ENCODE measurements at regions not wholly inside any gene's neighbourhood (a gene's known extent, or its start where the extent isn't known, plus 50 kb on each side); places are given as distances from the start of the nearest gene placed in this dataset.

GRCh38 chrX:20515841-20516461, 249.2 kb upstream of the RPS6KA3 start:
- DNase-seq, result no peak

DNA sequence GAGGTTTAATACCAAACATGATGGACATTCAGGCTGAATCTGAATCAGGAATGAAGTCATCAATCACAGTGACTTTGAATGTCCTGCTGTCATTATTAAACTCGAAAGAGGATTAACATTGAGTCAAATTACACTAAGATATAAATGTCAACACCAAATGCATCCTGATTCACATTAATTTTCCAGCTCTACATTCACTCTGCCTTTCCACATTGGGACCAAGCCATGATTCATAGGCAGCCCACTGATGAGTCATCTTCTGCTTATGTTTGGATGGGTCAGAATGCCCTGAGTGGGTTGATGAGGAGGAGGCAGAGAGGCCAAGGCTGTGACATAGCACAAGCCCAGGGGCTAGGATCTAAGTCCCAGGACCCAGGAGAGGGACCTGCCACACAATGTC, 247.6 kb upstream of the RPS6KA3 start:
- no peak for DNase-seq

DNA sequence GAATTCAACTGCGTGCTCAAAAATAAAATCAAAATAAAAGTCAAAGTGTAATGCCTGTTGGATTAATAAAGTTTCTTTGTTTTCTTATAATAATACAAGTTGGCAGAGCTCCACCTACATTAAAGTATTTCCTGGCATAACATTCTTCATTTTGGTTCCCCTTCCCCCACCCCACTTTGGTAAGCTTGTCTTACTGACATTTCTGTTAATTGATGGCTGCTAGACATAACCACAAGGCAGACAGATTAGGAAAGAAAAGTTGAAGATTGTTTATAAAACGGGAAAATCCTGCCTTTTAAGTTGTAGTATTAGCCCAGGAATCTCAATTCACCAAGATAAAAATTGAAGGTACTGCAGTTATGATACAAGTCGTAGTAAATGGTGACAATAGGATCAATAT, 246.5 kb upstream of the RPS6KA3 start:
- DNase-seq, result no peak

GRCh38 chrX:20511792-20512191, 245.1 kb upstream of the RPS6KA3 start:
- no peak for DNase-seq

DNA sequence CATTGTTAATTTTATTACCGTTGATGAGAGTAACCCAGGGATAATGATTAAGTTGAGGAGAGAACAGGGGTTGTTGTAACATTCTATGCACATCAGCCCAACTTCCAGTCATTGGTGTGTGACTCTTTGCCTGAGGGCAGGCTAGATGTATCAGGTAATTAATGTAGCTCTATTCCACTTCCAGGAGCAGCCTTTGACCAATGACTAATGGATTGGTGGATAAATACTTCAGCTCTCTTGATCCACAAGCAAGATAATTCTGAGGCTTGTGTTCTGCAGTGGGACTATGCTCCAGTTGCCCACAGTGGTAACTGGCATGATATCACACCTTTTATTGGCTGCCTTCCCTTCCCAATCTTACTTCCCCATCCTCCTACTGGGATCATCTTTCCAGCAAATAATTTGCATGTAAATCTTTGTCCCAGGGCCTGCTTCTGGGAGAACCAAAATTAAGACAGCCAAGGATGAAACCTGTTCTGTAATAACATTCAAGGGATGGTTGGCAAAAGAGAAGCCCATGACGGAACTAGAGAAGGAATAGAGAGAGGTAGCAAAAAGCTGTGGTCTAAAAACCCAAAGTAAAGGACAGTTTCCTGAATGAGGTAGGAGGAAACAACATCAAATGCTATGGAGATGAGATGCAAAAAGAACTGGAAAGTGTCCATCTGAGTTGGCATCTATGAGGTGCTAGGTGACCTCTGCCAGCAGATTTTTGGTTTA, 241.4 kb upstream of the RPS6KA3 start:
- no peak for DNase-seq

GRCh38 chrX:20506739-20507138, 240.0 kb upstream of the RPS6KA3 start:
- no peak for DNase-seq

DNA sequence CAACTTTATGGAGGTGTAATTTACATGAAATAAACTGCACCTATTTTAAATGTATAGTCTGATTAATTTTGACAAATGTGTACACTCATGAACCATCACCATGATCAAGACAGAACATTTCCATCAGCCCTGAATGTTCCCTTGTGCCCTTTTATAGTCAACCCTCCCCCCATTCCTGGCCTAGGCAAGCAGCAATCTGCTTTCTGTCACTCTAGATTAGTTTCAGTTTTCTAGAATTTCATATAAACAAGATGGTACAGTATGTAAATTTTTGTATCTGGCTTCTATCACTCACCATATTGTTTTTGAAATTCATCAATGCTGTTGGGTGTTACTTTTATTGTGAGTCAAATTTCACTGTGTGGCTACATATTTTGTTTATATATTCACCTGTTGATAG, 234.2 kb upstream of the RPS6KA3 start:
- no peak for DNase-seq

DNA sequence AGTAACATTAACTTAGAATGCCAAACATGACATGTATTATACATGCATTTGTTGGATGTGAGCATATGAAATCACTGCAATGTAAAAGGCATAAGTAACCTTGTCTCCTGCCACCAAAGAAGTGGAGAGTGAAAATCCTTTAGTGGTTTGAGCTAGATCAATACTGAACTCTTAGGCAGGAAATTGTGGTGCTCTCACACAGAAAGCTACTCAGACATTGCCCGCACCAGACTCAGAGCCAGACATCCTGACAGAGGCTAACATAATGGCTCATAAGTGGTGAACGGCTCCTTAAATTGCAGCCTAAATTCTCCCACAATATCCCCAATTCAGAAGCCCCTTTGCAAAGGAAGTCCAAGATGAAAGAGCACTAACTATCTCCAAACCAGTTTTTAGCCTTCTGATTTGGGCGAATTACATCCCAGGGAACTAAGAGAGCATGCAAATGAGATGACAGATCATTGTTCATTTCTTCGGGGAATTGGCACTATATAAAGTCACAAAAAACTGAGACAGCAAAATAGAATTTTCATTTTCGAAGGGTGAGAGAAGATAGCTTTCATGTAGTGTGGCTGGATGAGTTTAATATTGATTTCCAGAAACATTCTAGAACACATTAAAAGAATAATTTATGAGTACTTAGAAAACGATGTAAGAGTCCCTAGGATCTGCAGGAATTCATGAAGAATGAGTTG, 233.6 kb upstream of the RPS6KA3 start:
- no peak for DNase-seq

DNA sequence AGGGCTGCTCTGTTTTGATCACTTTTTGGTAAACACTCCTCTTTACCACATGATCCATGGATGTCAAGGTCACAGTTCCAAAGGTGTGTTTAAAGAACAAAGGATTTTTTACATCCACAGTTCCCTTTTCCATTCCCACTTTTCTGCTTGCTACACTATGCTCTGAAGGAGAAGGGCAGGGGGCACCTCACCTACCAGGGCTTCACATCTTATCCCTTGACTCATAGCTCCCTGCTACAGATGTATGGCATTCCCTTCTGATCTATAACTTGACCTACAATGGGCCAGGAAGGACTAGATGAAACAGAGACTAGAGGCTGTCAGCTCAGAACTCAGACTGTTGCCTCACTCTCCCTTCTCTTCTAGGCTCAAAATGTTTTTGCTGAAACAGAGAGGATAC, 233.1 kb upstream of the RPS6KA3 start:
- DNase-seq, result no peak

- no peak for DNase-seq
Observed at GRCh38 chrX:20498851-20499635, 232.3 kb upstream of the RPS6KA3 start.

GRCh38 chrX:20495575-20495974, 228.9 kb upstream of the RPS6KA3 start:
- DNase-seq, result no peak

- DNase-seq, result no peak
Observed at GRCh38 chrX:20488473-20488872, 221.8 kb upstream of the RPS6KA3 start.

DNA sequence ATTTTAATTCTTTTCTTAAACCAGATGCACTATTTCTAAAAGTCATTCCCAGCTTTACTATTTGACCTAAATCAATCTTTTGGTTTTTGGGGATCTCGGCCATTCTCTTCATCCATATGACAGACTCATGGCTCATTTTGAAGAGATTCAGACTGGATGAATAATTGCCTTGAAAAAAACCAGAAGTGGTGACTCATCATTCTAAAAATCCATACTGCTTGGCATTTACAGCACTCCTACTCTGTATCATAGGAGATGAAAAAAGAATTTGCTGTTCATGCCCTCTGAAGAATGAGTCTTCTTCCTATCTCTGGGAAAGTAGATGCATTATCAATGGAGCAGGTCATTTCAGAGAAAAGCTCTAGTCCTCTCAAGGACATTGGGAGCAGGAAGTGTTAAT, 220.5 kb upstream of the RPS6KA3 start:
- DNase-seq, result no peak

- DNase-seq, result no peak
Observed at GRCh38 chrX:20481632-20482031, 214.9 kb upstream of the RPS6KA3 start.

DNA sequence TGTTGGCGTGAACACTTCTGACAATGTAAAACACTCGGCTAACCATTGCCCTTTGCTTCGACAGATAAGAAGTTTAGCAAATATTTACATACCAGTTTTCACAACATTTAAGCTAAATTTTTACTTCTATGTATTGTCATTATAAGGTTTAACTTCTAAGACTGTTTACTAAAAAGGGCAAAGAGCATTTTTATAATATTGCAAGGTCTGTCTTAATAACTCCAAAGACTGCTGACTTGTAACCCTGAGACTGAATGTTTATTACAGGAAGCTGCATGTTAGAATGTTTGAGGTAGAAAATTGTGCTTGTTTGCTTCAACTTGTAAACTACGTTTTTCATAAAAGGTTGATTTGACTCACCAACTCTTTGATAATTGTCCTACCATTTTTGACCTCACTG, 213.2 kb upstream of the RPS6KA3 start:
- DNase-seq, result no peak

- DNase-seq, result no peak
Observed at GRCh38 chrX:20479048-20479447, 212.3 kb upstream of the RPS6KA3 start.

DNA sequence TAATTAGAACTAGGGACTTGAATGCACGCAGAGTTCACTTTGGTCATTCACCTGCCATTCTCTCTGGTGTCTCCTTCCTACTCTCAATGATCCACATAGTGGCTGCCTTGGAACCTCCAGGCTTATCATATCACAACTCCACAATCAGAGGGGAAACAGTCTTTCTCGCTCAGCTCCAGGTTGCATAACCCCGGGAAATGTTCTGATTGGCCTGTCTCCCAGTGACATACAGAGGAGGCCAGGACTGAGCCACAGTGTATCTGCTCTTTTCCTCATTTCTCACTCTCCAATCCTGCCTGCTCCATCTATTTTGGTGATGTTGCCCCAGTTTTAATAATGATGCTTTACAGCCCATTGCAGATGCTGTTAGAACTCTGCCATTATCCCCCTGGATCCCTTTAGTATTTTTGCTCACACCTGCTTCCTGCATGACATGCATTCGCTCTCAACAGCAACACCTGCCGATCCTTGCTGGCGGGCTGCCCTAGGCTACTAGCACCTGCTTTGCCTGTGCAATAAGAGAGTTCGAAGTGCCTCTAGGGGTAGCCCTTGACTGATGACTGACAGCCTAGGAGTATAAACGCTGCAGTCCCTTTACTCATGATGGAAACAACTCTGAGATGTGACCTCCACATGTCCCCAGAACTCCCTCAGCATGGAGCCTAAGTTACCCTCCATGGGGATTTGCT, 211.3 kb upstream of the RPS6KA3 start:
- peak; percentile 79 for DNase-seq

DNA sequence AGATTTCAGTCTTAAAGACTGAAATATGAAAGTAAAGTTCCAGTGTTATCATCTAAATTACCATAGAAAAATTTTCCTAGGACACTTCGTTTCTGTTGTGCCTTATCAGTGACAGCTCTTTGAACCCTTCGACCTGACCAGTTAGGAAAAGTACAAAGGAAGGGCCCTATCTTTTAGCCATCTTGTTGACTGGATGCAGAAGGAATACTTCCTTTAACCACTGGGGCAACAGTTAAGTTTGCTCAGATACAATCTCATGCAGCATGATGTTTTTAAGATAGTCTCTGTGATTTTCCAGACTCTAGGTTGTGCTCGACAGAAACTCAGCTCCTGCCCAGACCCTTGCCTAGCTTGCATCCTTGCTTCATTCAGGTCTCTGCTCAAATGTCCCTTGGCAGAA, 210.5 kb upstream of the RPS6KA3 start:
- DNase-seq, result no peak

DNA sequence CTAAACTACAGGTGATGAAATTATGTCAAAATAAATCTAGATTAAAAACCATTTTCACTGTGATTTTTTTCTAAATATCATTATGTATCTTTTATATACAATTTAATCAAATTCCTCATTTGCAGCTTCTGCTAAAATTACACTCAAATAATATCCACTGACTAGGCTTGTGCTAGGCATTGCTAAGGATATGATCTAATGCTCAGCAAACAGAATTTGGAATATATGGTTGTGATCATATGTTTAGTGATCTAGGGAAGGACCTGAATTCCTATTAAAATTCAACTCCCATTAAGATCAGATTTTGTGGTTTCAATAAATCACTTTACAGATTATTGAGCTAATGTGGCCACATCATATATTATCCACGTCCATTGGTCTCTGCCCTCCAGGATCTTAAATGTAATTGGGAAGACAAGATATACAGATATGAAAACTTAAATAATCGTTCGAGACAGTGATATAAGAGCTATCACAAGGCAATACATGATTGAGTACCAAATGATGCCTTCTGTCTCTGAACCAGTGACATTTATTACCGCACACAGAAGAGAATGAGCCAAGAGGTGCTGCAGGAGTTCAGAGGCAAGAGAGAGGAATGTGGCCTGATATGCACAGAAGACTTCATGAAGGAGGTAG, 206.0 kb upstream of the RPS6KA3 start:
- DNase-seq, result no peak

DNA sequence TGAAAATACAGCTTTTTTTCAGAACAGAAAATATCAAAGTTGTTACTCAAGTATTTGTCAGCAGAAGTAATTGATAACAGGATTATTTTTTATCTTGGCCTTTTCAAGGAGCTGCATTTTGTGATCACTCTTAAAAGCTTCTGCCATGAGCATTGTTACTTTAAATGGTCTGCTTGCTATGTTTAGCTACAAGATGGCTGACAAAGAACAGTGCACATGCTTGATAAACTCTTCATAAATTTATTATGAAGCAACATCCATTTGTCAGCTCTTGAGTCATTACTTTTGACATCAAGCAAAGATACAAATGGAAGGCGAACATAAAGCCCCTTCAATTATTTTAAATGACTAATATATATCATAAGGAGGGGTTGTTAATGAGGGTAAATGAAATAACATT, 205.4 kb upstream of the RPS6KA3 start:
- DNase-seq, result no peak

DNA sequence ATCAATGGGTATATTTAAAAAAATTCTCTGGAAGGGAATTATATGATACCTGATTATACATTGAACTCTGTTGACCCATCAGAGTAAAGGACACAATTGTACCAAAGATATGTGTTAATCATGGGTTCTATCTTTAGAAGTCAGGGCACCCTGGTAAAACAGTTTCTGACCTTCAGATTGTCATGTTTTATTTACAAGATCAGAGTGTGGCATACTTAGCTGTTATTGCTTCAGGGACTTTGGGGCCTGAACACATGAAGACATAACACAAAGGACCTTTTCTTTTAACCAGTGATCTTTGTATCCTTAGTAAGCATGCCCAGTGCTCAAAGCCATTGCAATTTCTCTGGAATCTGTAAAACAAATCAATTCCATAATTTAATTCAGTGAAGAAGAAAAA, 204.8 kb upstream of the RPS6KA3 start:
- no peak for DNase-seq

DNA sequence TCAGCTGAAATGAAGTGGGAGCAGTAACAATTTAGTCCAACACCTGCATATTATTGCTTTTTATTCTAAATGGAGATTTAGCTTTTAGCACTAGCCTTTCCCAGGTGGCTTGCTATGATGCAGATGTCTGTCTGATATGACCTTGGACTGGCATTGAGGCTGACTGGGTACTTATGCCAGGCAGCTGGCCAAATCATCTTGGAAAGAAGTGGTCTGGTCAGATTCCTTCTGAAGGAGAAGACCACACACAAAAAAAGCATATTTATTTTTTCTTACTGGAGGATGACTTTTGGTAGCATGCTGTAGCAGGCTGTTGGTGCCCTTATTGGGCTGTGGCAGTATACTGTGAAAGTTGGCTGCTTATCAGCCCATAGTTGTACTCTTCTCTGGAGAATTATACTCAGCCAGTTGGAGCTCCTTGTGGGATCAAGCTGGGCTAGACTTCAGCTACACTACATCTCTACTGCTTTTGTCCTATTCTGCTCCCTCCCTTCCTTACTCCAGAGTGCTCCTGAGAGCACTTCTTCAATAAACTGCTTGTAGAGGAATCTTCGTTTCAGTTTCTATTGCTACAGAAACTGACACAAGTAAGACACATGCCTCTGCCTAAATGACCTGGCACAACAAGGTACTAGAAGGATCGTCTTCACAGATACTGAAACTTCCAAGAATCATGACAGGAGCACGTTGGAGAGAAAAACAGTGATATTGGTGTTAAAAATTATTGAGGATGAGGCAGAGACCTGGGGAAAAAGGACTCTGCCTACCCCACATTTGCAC, 196.8 kb upstream of the RPS6KA3 start:
- no peak for DNase-seq

Measured in NCI-H510A treated with DMSO at 0.1 percent for 48 hours (cell line).